HT-29 (cell line): ENCODE measurements at regions not wholly inside any gene's neighbourhood (a gene's known extent, or its start where the extent isn't known, plus 50 kb on each side); places are given as distances from the start of the nearest gene placed in this dataset. TPM values are rescaled to one million over a fixed set of nuclear protein-coding genes. Genes with fewer than 3 reads are reported as not detected.
"Not testable (repeated sequence)": the region's sequence is repeated elsewhere in the genome, so short reads cannot be mapped to it uniquely, and the experiment has no call there.

ENCODE experiments used
- DNase-seq: peaks from one replicate; pipeline ENCODE4 v3.0.0-alpha.2; 2015; ENCODE audit warnings: low spot score
- small RNA-seq: library from RNA; depleted of rRNA; stranded (forward); fragments of <200 nt; gene quantifications from one replicate; pipeline ENCODE3, GENCODE V24; 2014

DNA sequence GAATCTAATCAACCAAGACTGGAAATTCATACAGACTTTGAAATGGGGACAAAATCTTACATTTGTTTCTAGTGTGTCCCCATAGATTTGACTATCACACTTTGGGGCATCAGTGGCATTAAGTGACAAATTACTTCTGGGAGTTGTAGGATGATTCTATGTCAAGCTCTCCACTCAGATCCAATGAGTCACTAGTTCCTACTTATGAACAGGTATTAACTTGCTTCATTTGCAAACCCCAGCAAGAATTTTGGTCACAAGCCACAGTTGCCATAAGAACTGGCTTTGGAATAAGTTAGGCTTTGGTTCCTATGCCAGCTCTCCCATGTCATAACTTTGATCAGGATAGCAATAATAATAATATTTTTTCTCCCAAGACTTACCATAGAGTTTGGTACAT, 77.6 kb upstream of the PTPRK start:
- DNase-seq = no peak

DNA sequence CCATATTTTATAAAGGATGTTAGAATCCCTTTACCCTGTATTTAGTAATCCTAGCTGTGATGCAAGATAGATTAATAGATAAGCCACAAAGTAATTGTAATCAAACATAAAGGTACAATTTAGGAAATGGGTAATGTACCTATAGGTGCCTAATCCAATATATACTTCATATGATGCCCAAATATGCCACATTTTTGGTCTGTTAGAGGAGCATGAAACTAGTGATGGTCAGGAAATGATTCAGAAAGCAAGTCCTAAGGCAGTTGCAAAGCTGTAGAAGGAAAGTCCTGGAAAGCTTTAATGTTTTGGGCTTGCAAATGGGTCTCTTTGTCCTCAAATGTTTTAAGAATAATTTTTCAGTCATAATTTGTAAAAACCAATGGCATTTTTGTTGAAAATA, 76.6 kb upstream of the PTPRK start:
- no peak for DNase-seq

DNA sequence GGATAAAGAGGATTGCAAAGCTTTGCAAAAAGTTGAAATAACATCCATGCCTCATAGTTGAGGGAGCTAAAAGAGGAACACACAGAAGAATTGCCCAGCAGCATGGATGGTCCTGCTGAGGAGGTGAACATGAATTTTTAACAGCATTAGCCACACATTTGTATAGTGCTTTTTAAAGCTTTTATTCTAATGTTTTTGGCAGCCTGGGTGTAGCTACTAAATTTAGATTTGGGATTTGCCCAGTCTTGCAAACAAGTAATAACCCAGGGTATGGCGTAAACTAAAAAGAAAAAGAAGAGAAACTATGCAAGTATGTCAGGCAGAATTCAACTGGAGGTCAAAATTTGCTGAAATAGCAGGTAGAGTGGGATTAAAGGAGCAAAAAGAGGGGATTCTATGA, 75.1 kb upstream of the PTPRK start:
- no peak for DNase-seq

GRCh38 chr6:128586095-128586494, 65.7 kb upstream of the PTPRK start:
- DNase-seq = no peak

GRCh38 chr6:128580224-128581110, 60.1 kb upstream of the PTPRK start:
- no peak for DNase-seq

GRCh38 chr6:128575254-128575653, 54.9 kb upstream of the PTPRK start:
- DNase-seq = not testable (repeated sequence)

DNA sequence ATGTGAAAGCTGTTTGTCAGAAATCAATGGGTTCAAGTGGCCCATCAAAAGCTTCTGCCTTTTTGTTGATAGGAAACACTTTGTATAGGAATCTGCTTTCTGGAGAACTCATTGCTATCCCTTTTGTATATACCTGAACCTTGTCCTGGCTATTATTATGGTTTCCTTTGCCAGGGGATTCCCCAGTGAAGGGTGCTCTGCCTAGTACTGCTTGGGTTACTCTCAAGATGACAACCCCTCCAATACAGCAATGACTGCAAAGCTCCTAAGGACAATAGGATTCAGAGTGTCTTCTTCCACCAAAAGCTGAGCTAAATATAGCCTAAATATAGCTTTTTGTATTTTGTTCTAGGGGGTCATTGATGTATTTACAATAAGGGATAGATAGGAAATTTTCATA, 54.0 kb upstream of the PTPRK start:
- no peak for DNase-seq

DNA sequence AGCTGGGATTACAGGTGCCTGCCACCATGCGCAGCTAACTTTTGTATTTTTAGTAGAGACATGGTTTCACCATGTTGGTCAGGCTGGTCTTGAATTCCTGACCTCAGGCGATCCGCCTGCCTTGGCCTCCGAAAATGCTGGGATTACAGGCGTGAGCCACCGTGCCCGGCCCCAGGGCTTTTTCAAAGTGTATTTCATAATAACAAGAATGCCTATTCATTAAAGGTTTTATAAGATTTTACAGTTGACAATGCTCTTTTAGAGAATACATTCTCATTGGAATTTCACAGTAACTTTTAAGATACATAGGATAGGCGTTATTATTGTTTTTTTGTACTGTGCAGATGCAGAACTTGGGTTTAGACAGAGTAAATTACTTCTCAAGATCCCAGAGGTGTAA, 52.6 kb upstream of the PTPRK start:
- no peak for DNase-seq

DNA sequence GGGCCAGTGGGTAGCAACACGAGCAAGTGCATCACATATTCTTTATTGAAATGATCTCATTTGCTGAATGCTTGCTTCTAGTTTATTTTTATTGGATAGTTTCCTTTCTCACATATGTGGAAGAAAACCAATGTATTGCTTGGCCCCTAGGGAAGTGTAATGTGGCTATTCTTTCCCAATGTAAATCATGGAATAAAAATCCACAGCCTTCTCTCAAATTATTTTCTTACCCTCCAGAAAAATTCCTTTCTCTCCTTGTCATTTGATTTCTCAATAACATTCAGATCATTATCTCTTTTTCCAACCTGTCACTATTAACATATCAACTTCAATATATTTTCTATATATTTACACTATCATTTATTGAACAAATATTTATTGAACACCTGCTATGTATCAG, 51.9 kb upstream of the PTPRK start:
- no peak for DNase-seq

DNA sequence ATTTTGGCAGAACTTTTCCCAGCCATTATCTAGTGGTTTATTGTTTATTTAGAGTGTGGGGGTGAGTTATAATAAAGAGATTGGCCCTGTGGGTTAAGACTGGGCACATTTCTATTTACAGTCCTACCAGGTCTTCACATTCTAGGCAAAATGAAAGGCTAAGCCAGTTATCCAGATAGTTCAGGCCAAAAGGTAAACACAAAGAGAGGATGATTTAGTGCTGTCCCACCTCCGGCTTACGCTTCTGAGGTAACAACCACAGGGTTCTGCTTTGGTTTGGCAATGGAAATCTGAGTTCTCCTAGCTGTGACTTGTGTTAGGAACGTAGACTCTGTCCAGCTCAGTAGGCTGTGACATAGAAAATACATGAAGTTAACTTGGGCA, 50.3 kb upstream of the PTPRK start:
- peak; percentile 40 for DNase-seq

DNA sequence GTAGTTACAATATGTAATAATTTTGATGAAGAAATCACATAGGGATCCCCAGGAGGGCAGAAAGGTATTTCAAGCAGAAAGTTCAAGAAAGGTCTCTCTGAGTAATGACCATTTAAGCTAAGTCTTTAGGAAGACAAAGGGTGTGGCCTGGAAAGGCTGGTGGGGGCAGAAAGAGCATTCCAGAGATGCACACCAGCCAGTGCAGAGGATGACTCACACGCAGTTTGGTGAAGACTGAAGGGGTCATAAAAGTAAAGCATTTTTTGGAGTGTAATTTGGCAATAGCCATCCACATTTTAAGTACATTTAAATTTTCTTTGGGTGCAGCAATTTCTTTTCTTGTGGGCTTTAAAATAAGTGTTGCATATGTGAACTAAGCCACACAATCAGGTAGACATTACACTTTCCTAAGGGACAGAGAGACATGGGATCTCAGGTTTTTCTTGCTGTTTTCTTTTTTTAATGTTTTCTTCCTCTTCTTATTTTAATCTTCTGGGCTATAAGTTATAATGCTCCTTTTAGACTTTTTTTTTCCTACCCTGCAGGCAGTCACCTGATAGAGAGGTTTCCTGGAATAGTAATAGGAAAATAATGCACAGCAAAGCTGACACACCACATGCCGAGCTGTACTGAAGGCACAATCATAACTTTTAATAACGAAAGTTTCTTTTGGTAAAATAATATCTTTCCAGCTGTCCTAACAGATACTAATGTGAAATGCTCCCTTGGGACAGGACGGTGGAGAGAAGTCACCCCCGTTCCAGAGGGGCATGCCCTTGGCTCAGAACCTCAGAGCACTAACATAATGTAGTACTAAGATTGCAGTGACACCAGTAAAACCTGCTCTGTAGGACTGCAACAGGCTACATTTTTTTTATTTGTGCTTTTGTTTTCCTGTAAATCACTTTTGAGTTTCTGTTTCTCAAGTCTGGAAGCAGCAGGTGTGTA, 49.6 kb upstream of the PTPRK start:
- DNase-seq = peak; percentile 44

Small RNA genes in the stretch of these regions (small RNA-seq; reads per million reads assigned to genes)
- gene RF00019 = not detected
